Medulla oblongata (tissue), 1 donor: ENCODE measurements at regions not wholly inside any gene's neighbourhood (a gene's known extent, or its start where the extent isn't known, plus 50 kb on each side); places are given as distances from the start of the nearest gene placed in this dataset.
"Not testable (repeated sequence)": the region's sequence is repeated elsewhere in the genome, so short reads cannot be mapped to it uniquely, and the experiment has no call there.

Experiments used
- DNase-seq: peaks from one replicate; pipeline ENCODE4 v3.0.0-alpha.2; 2015; ENCODE audit errors: extremely low spot score

DNA sequence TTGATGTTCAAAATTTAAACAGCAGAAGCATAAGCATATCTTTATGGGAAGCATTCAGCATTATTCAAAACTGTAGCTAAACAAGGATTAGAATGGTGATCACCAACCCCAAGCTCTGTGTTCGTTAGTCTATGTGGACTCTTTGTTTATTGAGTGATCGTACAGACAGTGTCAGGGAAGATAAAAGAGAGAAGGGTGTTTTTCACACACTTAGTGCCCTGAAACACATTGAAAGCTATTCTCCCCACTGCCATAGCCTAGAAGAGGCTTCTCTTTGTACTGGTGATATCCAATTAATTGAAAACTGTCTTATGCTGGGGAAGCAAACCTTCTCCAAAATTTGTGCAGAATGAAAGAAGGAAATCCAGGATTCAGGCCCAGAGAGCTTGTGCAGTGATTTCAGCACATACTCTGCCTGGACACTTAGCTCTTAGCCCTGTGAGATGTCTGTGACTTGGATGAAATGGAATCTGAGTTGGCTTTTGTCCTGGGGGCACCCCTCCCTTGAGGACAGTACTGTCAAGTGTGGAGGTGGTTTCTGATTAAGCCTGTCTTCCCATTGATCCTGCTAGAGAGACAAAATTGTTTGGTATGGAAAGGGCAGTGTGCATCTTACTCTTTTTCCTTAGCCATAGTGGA is 125.7 kb upstream of the MTHFD1L start:
- peak; percentile 73 for DNase-seq

DNA sequence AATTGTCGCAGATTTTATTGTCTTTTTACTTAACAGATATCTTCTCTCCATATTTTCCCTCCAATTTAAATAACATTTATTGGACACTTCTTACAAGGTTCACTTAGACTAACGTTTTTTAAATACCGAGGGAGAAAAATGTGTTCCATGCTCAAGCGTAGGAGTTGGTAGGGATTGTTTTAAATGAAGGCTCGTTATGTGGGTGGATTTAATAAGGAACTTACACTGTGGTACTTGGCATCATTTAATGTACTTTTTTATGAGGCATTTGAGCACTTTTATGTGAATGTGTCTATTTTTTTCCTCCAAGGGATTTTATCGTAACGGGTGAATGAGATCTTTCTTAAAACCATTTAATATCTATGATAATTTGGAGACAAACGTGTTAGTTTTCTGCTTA is 125.0 kb upstream of the MTHFD1L start:
- DNase-seq, result no peak

DNA sequence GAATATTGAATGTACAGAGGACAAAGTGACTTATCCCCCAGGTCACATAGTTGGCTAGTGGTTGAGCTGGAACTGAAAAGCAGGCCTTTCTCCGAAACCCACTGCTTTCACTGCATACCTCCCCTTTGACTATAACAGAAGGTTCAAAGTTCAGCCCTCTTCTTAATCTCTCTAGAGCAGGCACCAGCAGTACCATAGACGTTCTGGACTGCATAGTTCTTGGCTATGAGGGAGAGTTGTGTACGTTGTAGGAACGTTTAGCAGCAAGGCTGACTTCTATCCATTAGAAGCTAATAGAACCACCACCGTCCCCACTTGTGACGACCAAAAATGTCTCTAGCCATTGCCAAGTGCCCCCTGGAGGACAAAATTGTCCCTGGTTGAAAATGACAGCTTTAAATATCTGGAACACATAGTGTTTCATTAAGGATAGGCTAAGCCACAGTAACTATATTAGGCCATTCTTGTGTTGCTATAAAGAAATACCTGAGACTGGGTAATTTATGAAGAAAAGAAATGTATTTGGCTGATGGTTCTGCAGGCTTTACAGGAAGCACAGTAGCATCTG is 123.8 kb upstream of the MTHFD1L start:
- DNase-seq, result peak; percentile 15

DNA sequence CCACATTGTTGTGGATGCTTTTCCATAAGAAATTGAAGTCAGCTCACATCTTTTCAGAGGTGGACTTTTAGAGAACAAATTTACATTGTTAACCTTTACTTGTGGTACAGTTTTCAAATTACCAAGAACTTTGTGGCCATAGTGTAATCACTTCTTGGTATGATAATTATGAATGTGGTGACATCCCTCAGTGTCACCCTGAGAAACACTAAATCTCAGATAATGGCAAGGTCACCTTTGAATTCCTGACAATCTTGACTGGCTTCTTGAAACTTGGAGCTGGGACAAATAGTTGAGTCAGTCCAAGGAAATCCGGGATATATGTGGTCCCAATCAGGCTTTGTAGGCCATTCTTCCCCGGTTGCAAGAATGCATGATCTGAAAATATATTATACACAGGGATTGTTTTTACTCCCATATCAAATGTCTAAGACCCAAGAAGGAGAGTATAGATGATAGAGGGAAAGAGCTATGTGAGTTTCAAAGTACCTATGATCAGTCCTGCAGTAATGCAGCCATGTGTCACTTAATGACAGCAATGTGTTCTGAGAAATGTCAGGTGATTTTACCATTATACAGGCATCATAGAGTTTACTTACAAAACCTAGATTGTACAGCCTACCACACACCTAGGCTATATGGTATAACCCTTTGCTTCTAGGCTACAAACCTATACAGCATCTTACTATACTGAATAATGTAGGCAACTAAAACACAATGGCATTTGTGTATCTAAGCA is 120.8 kb upstream of the MTHFD1L start:
- DNase-seq, result no peak

DNA sequence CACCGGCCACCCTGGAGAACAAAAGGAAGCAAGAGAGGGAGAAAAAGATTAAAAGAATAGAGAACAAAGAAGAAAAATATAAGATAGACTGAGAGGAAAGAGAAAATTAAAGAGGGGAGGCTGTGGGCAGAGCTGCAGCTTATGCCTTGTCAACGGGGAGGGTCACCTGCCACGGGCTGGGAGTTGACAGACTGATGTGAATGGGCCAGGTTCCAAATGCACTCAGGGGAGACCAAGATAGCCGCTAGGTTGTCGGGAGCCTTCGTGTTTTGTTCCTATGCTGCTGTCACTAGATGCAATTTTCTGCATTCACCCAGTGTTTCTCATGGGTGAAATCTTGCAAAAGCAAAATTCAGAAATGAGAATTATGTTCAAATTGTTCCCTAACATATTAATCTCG is 119.6 kb upstream of the MTHFD1L start:
- no peak for DNase-seq

- DNase-seq, result no peak
Measured at GRCh38 chr6:150747155-150747554, 118.3 kb upstream of the MTHFD1L start.

GRCh38 chr6:150749091-150749670 is 116.3 kb upstream of the MTHFD1L start:
- no peak for DNase-seq

DNA sequence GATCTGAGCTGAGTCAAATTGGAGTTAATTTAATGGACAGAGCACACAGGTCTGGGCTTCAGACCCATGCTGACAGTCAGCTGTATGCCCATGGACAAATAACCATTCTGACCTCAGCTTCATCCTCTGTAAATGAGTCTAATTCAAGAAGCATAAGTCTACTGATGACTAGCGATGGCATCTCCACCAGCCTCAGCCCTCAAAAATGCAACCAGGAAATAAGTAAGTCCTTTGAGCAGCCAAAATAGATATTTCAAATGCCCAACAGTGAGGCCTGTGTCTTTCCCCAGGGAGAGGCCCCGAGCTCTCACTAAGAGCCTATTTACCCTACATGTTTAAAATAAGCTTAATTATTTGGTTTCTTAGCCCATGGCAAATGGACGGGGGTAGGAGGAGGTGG is 114.2 kb upstream of the MTHFD1L start:
- no peak for DNase-seq

DNA sequence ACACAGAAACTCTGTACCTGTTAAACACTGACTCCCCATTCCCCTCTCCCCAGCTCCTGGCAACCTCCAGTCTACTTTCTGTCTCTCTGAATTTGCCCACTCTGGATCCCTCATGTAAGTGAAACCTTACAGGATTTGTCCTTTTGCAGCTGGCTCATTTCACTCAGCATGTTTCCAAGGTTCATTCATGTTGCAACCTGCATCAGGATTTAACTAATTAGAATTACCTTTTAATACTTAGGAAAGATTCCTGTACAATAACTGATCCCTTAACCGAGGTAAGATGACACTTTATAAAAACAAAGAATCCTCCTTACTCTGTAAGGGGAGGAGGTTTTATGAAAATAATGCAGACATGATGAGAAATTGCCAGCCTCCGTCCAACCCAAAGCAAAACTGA is 113.1 kb upstream of the MTHFD1L start:
- DNase-seq, result no peak

DNA sequence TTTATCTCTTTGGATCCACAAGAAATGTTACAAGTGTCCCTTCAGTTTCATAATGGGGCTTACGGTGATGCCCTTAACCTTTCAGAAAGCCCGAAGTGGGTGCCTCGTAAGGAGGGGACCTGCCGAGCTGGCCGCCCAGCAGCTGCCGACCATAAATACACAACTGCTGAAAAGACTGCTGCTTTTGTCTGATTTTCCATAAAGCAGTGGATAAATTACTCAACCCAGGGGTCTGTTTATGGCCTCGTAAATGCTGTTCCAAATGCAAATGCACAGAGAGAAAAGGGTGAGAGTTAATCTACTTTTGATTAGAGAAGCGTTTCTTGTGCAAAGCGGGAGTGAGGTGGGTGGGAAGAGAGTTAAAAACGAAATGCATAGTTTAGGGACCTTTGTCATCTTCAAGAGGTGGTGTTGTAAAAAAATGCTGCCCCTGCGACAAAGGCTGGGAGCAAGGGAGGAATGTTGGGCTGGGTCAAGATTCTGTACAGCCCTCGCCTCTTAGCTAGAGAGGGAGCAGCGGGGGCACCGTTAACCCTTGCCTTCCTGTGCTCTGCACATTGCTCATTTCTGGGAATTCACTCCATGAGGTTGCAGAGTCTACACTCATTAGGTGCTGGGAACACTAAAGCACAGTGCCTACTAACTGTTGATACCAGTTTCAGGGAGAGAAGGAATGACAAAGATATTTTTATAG is 112.0 kb upstream of the MTHFD1L start:
- no peak for DNase-seq

DNA sequence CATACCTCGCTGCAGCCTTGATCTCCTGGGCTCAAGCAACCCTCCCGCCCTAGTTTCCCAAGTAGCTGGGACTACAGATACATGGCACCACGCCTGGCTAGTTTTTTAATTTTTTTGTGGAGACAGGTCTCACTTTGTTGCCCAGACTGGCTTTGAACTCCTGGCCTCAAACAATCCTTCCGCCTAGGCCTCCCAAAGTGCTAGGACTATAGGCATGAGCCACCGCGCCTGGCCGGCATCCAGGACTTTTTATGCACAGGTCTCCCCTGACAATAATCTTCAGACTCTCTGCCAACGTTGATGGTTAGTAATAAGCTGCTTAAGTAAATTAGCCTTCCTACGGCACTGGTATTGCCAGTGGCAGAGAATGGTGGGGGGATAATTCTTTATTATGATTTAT is 110.5 kb upstream of the MTHFD1L start:
- DNase-seq, result no peak

- DNase-seq, result no peak
Measured at GRCh38 chr6:150755524-150755923, 110.0 kb upstream of the MTHFD1L start.

DNA sequence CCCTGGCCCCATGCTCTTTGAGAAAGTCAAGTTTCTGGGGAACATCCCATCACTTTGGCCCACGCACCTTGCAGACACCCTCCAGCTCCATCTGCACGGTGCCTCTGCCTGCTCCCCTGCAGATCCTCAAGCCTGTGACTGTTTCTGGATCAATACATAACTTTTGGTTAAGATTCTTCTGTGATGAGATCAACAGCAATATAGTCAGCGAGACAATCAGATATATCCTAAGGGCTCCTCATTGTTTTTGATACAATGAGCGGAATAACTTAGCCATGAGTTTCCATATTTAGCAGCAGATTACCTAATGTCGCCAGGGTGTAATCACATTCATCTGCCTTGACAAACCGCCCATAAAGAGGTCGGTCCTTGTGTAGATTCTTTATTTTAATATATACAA is 109.3 kb upstream of the MTHFD1L start:
- no peak for DNase-seq

DNA sequence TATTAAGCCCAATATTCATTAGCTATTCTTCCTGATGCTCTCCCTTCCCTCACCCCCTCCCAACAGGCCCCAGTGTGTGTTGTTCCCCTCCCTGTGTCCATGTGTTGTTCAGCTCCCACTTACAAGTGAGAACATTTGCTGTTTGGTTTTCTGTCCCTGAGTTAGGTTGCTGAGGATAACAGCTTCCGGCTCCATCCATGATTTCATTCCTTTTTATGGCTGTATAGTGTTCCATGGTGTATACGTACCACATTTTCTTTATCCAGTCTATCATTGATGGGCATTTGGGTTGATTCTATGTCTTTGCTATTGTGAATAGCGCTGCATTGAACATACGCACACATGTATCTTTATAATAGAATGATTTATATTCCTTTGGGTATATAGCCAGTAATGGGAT is 107.7 kb upstream of the MTHFD1L start:
- not testable (repeated sequence) for DNase-seq

DNA sequence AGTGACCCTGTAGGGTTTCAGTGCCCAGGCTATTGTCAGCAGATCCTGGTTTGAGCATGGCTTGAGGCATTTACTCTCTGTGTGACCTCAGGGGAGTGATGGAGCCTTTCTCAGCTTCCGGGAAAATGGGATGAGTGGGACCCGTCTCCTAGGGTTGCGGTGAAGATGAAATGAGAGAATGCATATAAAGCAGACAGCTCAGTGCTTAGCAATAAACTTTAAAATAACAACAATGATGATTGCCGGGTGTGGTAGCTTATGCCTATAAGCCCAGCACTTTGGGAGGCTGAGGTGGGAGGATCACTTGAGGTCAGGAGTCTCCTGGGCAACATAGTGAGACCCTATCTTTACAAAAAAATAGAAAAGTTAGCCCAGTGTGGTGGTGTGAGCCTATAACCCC is 106.0 kb upstream of the MTHFD1L start:
- DNase-seq, result no peak

- DNase-seq, result no peak
Measured at GRCh38 chr6:150761771-150762170, 103.7 kb upstream of the MTHFD1L start.

DNA sequence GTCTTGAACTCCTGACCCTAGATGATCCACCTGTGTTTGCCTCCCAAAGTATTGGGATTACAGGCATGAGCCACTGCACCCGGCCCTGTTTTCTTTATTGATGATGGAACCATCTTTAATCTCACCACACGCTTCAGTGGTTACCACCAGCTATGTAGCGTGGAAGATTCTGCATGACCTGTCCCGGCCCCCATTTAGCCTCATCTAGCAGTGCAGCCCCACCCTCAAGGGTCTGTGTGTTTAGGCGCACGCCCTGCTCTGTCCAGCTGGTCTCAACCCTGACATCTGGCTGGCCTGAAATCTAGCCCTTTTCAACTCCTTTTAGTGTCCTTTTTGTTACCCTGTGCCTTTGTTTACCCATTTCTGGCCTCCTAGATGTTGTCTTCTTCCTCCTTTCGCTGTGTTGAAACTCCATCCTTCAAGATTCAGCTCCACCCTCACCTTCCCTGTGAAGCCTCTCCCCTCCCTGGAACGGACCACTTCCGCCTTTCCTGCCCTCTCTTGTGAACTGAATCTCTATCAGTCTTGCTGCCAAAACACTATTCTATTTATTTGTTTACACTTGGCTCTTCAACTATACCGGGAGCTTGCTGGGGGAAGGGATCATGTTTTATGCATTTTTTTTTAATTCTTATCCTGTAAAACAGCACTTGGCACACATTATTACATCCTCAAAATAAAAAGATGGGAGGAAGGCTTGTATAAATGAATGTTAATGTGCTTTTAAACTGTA is 101.0 kb upstream of the MTHFD1L start:
- DNase-seq, result no peak

DNA sequence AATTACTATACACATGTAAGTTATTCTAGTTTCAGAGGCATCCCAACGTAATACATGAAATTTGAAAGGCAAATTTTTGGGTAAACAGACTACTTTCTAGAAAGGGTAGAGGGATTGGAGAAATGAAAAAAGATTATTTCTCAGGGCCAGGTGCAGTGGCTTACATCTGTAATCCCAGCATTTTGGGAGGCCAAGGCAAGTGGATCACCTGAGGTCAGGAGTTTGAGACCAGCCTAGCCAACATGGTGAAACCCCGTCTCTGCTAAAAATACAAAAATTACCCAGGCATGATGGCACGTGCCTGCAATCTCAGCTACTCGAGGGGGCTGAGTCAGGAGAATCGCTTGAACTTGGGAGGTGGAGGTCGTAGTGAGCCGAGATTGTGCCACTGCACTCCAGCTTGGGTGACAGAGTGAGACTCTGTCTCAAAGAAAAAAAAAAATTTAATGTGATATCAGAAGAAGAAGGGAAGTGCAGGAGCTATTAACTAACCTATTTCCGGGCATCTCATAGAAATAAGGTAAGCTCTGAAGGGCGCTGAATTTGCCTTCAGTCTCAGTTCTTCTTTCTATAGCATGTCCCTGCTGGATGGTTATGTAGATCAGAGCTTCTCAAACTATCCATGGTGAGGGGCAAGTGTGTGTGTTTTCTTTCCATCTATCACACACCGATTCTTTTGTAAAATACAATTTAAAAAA is 100.3 kb upstream of the MTHFD1L start:
- no peak for DNase-seq

- DNase-seq, result peak; percentile 21
Measured at GRCh38 chr6:150766201-150766997, 99.1 kb upstream of the MTHFD1L start.

GRCh38 chr6:150767161-150767560 is 98.3 kb upstream of the MTHFD1L start:
- peak; percentile 30 for DNase-seq
